NOMO-1 treated with dmso at 0.1 percent for 144 hours (cell line): ENCODE measurements at regions not wholly inside any gene's neighbourhood (a gene's known extent, or its start where the extent isn't known, plus 50 kb on each side); places are given as distances from the start of the nearest gene placed in this dataset.

Experiments
- DNase-seq: peaks from one replicate; lab custom pipeline; 2025; ENCODE audit not compliant: unreplicated experiment; lab: John Stamatoyannopoulos, UW

- DNase-seq, result no peak
Measured at GRCh38 chr2:145124085-145124484, 604.2 kb upstream of the ZEB2 start.

- DNase-seq, result no peak
Measured at GRCh38 chr2:145123606-145124005, 603.7 kb upstream of the ZEB2 start.

GRCh38 chr2:145119225-145119624, 599.3 kb upstream of the ZEB2 start:
- no peak for DNase-seq

DNA sequence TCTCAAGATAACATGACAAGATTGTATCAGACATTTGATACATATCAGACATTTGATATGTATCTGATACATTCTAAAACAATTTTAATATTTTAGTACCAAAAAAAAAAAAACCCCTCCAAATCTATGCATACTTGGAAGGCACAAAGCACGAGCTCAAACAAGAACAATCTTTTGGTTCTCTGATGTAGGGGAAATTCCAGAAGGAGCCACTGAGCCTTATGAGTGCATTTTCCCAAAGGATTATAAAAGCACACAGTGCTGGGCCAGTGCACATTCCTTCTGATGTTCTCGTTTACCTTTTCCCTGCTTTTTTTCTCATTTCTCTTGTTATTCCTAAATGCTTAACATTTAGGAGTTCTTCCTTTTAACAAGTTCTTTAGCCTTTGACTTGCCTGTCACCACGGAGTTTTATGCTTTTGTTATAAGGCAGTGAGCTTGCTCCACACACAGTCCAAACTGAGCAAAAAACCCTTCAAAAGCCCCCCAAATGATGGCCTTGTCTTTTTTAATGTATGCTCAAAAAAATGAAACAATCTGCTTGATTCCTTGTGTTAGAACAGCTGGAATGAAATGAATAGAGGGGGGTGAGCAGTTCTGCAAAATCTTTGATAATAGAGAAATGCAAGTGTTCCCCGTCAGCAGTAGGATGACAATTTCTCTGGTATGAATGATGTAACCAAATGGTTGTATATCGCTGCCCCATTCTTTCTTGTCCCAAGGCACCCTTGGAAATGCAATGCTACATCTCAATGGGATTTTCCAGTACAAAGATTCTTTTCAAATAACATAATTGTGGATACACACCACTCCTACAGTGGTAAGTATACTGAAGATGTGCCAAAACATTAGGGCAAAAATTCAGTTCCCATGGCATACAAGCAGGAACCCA, 597.2 kb upstream of the ZEB2 start:
- DNase-seq, result no peak

DNA sequence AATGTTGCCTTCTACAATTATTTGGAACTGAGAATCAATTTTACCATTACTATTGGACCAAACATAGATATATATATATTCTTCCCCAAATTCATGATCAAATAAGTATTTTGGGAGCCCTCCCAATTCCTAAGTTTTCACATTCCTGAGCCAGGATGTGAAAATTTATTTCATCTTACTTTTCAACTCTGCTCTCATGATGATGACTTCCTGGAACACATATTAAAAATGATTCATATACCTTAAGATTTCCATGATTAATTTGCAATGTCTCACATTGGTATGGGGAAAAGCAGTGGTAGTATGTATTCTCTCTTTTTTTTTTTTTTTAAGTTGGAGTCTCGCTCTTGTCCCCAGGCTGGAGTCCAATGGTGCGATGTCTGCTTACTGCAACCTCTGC, 596.1 kb upstream of the ZEB2 start:
- DNase-seq, result no peak

DNA sequence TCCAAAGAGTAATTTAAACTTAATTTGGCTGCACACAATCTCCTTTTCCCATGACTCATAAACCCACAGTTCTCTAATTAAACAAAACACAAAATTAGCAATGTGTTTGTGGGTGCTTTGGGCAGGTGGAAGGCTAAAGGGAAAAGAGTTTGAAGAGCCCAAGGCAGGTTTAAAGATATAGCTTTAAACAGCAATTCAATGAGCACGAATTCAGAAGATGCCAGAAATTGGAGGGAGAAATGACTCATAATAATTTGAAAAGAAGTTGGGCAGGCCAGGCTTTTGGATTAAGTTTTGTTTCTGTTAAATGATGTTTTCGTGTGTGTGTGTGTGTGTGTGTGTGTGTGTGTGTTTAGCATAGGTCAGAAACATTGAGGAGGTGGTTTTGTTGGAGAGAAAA, 594.8 kb upstream of the ZEB2 start:
- DNase-seq, result no peak

- DNase-seq, result no peak
Measured at GRCh38 chr2:145112467-145112866, 592.5 kb upstream of the ZEB2 start.

GRCh38 chr2:145110668-145111356, 590.9 kb upstream of the ZEB2 start:
- DNase-seq, result no peak

DNA sequence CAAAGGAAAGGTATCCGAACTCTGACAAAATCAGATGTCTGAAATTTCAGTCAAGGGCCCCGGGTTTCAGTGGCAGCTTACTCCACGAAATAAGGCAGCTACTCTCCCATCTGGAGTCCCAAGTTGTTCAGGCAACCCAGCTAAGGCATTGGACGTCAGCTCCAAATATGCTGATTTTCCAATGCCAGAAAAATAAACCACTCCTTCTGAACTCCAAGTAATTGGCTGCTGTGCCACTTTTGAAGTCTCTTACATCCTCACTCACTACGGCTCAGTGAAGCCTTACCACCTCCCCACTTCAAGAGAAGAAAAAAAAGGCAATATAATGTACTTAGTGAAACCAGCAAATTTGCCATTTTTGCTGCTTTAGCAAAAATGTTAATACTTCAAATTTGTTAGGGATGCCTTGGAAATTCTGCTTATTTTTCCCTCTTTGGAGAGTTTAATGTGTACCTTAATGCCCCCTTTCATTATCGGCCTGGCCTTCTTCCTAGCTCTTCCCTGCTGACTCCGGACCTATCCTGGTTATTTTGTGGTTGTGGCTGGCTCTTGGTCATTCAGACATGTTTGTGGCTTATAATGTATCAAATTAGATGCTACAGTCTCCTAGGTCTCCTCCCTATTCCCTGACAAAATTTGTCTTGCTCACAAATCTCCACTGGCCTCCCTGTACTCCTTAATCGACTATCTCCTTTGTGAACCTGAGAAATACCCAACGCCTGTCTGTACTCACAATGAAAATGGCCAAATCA, 589.2 kb upstream of the ZEB2 start:
- no peak for DNase-seq

DNA sequence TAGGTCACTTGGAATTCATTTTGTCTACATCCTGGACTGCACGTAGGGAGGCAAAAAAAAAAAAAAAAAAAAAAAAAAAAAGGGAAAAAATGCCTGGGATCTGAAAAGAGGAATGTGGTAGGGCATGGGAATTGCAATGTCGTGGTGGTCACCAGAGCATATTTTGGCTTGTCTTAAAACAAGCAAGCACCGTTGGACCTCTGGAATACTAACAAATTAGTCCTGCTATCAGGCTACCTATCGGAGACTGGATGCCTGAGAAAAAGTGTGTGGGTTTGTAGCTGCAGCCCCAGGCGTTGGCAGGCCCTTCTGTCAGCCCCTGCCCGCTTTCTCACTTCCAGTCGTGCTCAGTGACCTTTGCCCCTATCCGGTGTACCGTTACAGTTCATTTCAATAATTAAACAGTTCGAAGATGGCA, 588.5 kb upstream of the ZEB2 start:
- DNase-seq, result no peak

- DNase-seq, result no peak
Measured at GRCh38 chr2:145106293-145106692, 586.4 kb upstream of the ZEB2 start.

- DNase-seq, result no peak
Measured at GRCh38 chr2:145102706-145103105, 582.8 kb upstream of the ZEB2 start.

DNA sequence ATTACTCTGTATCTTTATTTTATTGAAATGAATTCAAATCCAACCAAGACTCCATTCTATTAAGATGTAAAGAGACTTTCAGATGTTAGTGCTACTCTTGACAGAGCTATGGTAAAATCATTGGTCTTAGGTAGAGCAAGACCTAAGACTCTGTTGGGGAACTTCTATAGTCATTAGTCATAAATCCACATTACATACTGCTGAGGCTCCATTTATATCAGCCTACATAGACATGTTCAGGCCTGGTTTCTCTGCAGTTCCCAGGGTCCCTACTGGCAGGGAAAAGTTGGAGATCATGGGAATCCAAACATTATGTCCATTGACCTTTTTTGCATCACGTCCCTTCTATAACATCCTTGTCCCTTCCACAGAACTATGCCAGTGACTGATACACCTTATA, 580.4 kb upstream of the ZEB2 start:
- DNase-seq, result no peak

- DNase-seq, result no peak
Measured at GRCh38 chr2:145096582-145096981, 576.7 kb upstream of the ZEB2 start.

- DNase-seq, result no peak
Measured at GRCh38 chr2:145095641-145096435, 575.9 kb upstream of the ZEB2 start.

GRCh38 chr2:145094370-145094769, 574.5 kb upstream of the ZEB2 start:
- no peak for DNase-seq

- no peak for DNase-seq
Measured at GRCh38 chr2:145091967-145092366, 572.0 kb upstream of the ZEB2 start.

DNA sequence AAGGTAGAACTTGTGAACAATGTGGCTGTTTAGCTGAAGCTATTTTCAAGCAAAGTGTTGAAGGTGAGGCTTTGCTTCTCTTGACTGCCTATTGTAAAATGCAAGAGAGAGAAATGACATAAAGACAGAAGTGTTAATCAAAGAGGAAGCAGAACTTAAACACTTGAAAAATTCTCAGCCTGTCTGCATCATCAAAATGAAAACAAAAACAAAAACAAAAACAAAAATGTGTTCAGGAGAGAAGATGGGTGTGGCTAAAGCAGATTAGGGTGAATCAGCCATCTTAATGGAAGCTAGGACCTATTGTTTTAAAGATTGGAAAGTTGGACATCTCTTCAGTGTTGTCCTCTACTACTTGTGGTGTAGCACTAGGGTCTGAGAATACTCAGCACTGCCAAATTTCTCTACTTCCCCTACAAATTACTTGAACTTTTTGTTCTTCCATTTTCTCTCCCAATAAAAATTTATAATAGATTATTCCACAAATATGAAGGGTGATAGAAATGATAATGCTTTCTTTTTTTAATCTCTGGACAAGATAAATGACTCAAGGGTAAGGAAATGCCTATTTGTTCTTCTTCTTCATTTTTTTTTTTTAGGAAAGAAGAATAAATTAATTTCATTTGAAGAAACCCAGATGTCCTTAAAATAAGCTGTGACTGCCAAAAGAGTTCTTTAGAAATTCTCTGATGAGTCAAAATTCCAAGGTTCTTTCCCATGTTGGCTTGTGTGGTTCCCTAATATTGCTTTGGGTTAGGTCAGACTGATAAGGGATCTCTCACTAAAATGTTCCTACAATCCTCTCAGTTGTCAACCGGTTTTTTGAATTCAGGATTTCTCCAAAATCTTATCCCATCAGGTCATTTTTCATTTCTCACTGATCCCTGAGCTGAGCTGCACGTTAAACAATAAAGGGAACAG, 571.2 kb upstream of the ZEB2 start:
- DNase-seq, result no peak

- DNase-seq, result no peak
Measured at GRCh38 chr2:145088756-145089155, 568.8 kb upstream of the ZEB2 start.

DNA sequence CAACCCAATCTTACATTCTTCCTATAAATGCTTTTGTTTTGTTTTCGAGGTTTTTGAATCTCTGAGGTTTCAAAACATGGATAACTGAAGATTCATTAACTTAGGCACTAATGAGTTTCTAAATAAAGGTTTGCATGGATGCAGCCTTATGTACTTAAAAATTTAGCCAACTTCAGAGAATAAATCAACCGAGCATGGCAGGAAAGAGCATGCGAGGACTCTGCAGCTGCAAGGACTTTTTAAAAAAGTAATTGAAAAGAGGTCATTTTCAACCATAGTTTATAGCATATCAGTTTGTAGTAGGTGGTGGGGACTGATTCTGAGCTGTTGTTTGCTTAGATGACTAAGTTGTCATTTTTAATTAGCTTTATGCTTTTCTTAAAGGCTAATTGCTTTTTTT, 567.0 kb upstream of the ZEB2 start:
- no peak for DNase-seq
